ENCODE measurements at regions not wholly inside any gene's neighbourhood (a gene's known extent, or its start where the extent isn't known, plus 50 kb on each side); places are given as distances from the start of the nearest gene placed in this dataset.
"Not testable (repeated sequence)": the region's sequence is repeated elsewhere in the genome, so short reads cannot be mapped to it uniquely, and the experiment has no call there.

- no peak for ATAC-seq (ENCODE audit: low read depth)
Observed at GRCh38 chr10:59033622-59034021, 142.8 kb upstream of the PHYHIPL start.

GRCh38 chr10:59036311-59037017, 140.0 kb upstream of the PHYHIPL start:
- H3K4me1 Mint-ChIP-seq, result no peaks in the 10 kb centered on the region
- no peak for DNase-seq

More at GRCh38 chr10:59033622-59034021, 142.8 kb upstream of the PHYHIPL start:
- Mint-ChIP-seq H3K4me3 (no peak overlapping the region), H3K9me3 (peaks cover 3% of the 10 kb centered on the region), H3K27me3 (no peaks in the 10 kb centered on the region), H3K27ac (no peak overlapping the region), H3K36me3 (no peaks in the 10 kb centered on the region), H3K4me1 (no peaks in the 10 kb centered on the region)
- no peak for DNase-seq
- POLR2A ChIA-PET, result no interaction called here

DNA sequence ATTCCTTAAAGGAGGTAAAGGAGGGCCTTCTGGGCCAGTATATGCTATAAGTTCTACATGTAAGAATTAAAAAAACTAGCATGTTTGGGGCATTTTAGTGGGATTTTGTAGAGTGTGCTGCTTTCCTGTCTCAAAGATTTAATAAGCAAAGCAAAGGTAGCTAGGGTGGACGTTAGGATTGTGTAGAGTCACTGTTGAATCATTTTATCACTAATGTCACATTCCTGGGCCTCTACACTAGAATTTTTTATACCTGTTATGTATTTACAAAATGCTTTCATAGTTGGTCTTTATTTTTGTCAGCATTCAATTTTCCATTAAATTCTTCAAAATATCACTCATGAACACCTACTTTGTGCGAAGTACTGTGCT, 139.4 kb upstream of the PHYHIPL start:
- H3K36me3 Mint-ChIP-seq, result no peaks in the 10 kb centered on the region
- DNase-seq (no peak), ATAC-seq (ENCODE audit: low read depth) (no peak)
- POLR2A ChIA-PET, result interaction anchor here (0.7 kb wide), 1 partner anchor 1410 kb away, joined by 3 read pairs; no protein-coding TSS in a partner anchor
- H3K9me3 Mint-ChIP-seq, result peaks cover 3% of the 10 kb centered on the region
- no peak overlapping the region for H3K27ac Mint-ChIP-seq
- H3K27me3 Mint-ChIP-seq, result no peaks in the 10 kb centered on the region
- no peaks in the 10 kb centered on the region for H3K4me1 Mint-ChIP-seq
- no peak overlapping the region for H3K4me3 Mint-ChIP-seq

More at GRCh38 chr10:59036311-59037017, 140.0 kb upstream of the PHYHIPL start:
- ATAC-seq (ENCODE audit: low read depth), result no peak
- POLR2A ChIA-PET, result no interaction called here
- Mint-ChIP-seq H3K36me3 (no peaks in the 10 kb centered on the region), H3K4me3 (no peak overlapping the region), H3K27ac (no peak overlapping the region), H3K27me3 (no peaks in the 10 kb centered on the region), H3K9me3 (peaks cover 3% of the 10 kb centered on the region)

GRCh38 chr10:59037506-59037905, 138.9 kb upstream of the PHYHIPL start:
- Mint-ChIP-seq H3K4me3 (no peak overlapping the region), H3K27ac (no peak overlapping the region), H3K27me3 (no peaks in the 10 kb centered on the region), H3K9me3 (peaks cover 3% of the 10 kb centered on the region), H3K36me3 (no peaks in the 10 kb centered on the region), H3K4me1 (no peaks in the 10 kb centered on the region)
- DNase-seq (no peak), ATAC-seq (ENCODE audit: low read depth) (no peak)
- POLR2A ChIA-PET, result interaction anchor here (0.7 kb wide), 1 partner anchor 1409 kb away, joined by 3 read pairs; no protein-coding TSS in a partner anchor

- H3K27ac Mint-ChIP-seq; H3K4me1 Mint-ChIP-seq; H3K36me3 Mint-ChIP-seq; POLR2A ChIA-PET; H3K27me3 Mint-ChIP-seq; ATAC-seq (ENCODE audit: low read depth); H3K9me3 Mint-ChIP-seq; DNase-seq; H3K4me3 Mint-ChIP-seq: not testable (repeated sequence)
Observed at GRCh38 chr10:59043358-59043757, 133.1 kb upstream of the PHYHIPL start.

DNA sequence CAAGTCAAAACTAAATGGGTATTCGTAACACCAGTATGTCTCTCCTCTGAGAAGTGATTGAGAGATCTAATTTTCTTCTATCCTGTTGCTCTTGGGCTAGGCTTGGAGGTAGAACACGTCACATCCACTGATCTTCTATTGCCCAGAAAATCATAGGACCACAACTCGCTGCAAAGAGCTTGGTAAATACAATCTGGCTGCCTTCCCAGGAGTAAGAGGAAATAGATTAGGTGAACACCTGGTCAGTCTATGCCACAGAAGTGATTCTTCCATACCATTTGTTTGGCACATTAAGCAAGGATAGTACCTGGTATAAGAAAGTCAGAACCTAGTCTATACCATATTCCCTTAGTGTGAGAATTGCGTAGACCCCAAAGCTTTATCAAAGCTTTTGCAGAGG, 129.3 kb upstream of the PHYHIPL start:
- H3K27ac Mint-ChIP-seq, result no peak overlapping the region
- no peak for ATAC-seq (ENCODE audit: low read depth)
- H3K27me3 Mint-ChIP-seq, result no peaks in the 10 kb centered on the region
- DNase-seq, result no peak
- POLR2A ChIA-PET, result no interaction called here
- no peaks in the 10 kb centered on the region for H3K4me1 Mint-ChIP-seq
- no peak overlapping the region for H3K4me3 Mint-ChIP-seq
- no peaks in the 10 kb centered on the region for H3K36me3 Mint-ChIP-seq
- peaks cover 3% of the 10 kb centered on the region for H3K9me3 Mint-ChIP-seq

DNA sequence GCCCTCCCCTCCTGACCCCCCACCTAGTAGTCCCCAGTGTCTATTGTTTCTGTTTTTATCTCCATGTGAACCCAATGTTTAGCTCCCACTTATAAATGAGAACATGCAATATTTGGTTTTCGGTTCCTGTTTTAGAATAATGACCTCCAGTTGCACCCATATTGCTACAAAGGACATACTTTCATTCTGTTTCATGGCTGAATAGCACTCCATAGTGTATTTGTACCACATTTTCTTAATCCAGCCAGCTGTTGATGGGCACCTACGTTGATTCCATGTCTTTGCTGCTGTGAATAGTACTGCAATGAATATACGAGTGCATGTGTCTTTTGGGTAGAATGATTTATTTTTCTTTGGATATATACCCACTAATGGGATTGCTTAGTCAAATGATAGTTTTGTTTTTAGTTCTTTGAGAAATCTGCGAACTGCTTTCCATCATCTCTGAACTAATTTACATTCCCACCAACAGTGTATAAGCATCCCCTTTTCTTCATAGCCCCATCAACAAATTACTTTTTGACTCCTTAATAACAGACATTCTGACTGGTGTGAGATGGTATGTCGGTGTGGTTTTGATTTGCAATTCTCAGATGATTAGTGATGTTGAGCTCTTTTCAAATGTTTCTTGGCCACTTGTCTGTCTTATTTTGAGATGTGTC, 128.4 kb upstream of the PHYHIPL start:
- H3K36me3 Mint-ChIP-seq, result no peaks in the 10 kb centered on the region
- no peak for ATAC-seq (ENCODE audit: low read depth)
- no peak overlapping the region for H3K4me3 Mint-ChIP-seq
- no peaks in the 10 kb centered on the region for H3K27me3 Mint-ChIP-seq
- H3K9me3 Mint-ChIP-seq, result peaks cover 3% of the 10 kb centered on the region
- no peak for DNase-seq
- H3K27ac Mint-ChIP-seq, result no peak overlapping the region
- POLR2A ChIA-PET, result no interaction called here
- no peaks in the 10 kb centered on the region for H3K4me1 Mint-ChIP-seq

GRCh38 chr10:59053502-59053901, 122.9 kb upstream of the PHYHIPL start:
- H3K27ac Mint-ChIP-seq; ATAC-seq (ENCODE audit: low read depth); H3K9me3 Mint-ChIP-seq; H3K27me3 Mint-ChIP-seq; H3K36me3 Mint-ChIP-seq; H3K4me3 Mint-ChIP-seq; H3K4me1 Mint-ChIP-seq; POLR2A ChIA-PET; DNase-seq: not testable (repeated sequence)

DNA sequence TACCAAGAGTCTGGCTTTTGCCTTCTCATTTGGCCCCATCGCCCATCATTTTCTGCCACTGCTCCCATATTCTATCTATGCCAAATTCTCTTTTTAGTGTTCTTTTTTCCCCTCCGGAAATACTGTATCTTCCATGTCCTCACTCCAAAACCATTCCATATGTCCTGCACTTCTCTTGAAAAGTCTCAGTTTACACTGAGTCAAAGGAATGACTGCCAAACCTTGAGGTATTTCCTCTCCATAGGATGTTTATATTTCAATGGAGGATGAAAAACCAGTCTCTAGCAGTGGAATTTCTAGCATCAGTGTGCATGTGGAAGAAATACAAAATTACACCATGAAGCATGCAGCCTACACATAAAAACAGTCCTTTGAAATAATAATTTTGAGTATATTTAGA, 121.4 kb upstream of the PHYHIPL start:
- POLR2A ChIA-PET, result no interaction called here
- no peak for ATAC-seq (ENCODE audit: low read depth)
- no peaks in the 10 kb centered on the region for H3K36me3 Mint-ChIP-seq
- H3K9me3 Mint-ChIP-seq, result peaks cover 7% of the 10 kb centered on the region
- no peak overlapping the region for H3K27ac Mint-ChIP-seq
- H3K4me1 Mint-ChIP-seq, result no peaks in the 10 kb centered on the region
- DNase-seq, result no peak
- no peaks in the 10 kb centered on the region for H3K27me3 Mint-ChIP-seq
- H3K4me3 Mint-ChIP-seq, result no peak overlapping the region

DNA sequence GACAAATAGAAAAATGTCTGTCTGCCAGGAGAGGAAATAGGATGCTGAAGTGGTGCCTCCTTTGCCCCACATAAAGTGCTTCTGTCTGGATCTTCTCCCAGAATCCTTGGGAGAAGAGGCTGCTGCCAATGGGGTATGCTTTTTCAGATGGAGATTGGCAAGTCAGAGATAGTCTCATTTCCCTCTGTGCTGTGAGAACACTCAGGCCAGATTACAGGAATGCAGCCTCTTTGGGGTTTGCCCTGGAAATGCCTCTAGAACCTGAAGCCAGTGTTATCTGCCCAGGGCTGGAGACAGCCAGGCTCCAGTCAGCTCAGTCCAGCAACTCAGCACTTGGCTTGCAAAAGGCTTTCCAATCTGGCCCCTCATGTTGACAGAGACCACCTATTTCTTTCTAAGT, 119.1 kb upstream of the PHYHIPL start:
- POLR2A ChIA-PET, result no interaction called here
- Mint-ChIP-seq H3K9me3 (peaks cover 5% of the 10 kb centered on the region), H3K4me1 (no peaks in the 10 kb centered on the region), H3K27me3 (no peaks in the 10 kb centered on the region), H3K27ac (no peak overlapping the region), H3K4me3 (no peak overlapping the region), H3K36me3 (no peaks in the 10 kb centered on the region)
- DNase-seq (no peak), ATAC-seq (ENCODE audit: low read depth) (no peak)

DNA sequence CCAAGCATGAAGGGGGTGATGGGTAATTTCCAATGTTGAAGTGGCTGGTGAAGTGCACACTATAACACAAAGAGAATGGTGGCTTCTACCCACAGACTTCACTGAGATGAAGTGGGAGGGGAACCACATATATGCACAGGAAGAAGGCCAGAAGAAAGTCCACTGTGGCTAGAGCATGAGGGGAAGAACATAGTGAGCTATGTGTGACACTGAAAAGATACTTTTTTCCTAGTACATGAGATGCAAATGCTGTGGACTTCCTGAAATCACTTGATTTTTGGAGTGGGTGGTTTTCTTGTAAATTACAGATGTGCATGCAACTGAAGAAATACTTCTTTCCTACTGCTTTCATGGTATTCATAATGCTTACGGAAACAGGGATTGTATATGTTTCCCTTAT, 115.6 kb upstream of the PHYHIPL start:
- POLR2A ChIA-PET, result no interaction called here
- Mint-ChIP-seq H3K27me3 (no peaks in the 10 kb centered on the region), H3K4me1 (no peaks in the 10 kb centered on the region), H3K4me3 (no peak overlapping the region), H3K36me3 (no peaks in the 10 kb centered on the region), H3K27ac (no peak overlapping the region), H3K9me3 (peaks cover 2% of the 10 kb centered on the region)
- ATAC-seq (ENCODE audit: low read depth) (no peak), DNase-seq (no peak)

DNA sequence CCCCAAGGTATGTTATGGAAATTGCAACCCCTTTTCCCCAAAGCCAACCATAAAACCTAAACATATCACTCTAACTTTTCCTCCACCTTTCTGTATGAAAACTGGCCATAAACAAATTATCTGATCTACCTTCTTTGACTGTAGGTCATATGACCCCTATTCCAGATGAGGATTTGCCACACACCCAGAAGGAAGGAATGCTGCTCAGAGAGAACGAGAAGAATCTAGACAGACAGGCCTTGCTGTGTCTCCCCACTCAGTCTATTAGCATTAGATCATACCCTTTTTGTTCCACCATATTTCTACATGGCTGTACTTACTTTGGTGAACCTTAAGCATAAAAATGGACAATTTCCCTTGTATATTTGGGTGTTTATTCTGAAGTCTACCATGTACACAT, 113.0 kb upstream of the PHYHIPL start:
- peaks cover 6% of the 10 kb centered on the region for H3K9me3 Mint-ChIP-seq
- no peaks in the 10 kb centered on the region for H3K27me3 Mint-ChIP-seq
- ATAC-seq (ENCODE audit: low read depth) (no peak), DNase-seq (no peak)
- H3K27ac Mint-ChIP-seq, result no peak overlapping the region
- H3K4me1 Mint-ChIP-seq, result no peaks in the 10 kb centered on the region
- H3K36me3 Mint-ChIP-seq, result no peaks in the 10 kb centered on the region
- H3K4me3 Mint-ChIP-seq, result no peak overlapping the region
- POLR2A ChIA-PET, result no interaction called here

DNA sequence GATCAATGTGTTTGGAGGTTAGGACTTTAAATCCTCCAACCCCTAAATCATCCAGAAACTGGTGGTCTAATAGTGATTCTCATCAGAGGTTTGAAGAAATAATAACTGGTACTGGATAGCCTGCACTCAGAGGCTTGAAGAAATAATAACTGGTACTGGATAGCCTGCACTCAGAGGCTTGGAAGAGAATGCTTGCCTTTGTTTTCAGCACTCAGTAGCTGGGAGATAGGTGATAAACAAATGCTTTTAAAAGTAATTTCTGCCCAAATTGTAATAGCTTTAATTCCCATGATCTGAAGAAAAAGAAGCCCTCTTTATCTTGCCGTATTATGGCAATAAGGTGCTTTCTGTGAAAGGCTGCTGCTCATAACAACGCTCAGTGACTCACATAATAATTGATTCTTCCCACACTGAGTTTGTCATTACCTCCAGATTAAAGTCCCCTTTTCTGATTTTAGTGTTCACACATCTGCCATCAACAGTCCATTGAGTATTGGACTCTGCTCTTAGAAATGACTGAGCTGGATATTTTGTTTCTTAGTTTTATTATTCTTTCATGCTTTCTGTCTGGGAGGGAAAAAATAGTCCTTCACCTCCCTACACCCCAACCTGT, 112.3 kb upstream of the PHYHIPL start:
- no peak for DNase-seq
- Mint-ChIP-seq H3K4me3 (no peak overlapping the region), H3K36me3 (no peaks in the 10 kb centered on the region), H3K27me3 (no peaks in the 10 kb centered on the region), H3K4me1 (no peaks in the 10 kb centered on the region), H3K27ac (no peak overlapping the region), H3K9me3 (peaks cover 6% of the 10 kb centered on the region)
- POLR2A ChIA-PET, result no interaction called here
- ATAC-seq (ENCODE audit: low read depth), result no peak
